WERI-Rb-1 (cell line): ENCODE measurements at regions not wholly inside any gene's neighbourhood (a gene's known extent, or its start where the extent isn't known, plus 50 kb on each side); places are given as distances from the start of the nearest gene placed in this dataset.

Experiments
- DNase-seq: peaks from one replicate; pipeline ENCODE4 v3.0.0-alpha.2; 2020
- H3K27ac ChIP-seq: fragments of 250-450 bp; sonication (Bioruptor Pico); 2 replicates; pipeline ENCODE4 v1.5.1; 2020; ENCODE audit warnings: mild to moderate bottlenecking, moderate library complexity
- H3K27me3 ChIP-seq: fragments of 250-450 bp; sonication (Bioruptor Pico); 2 replicates; pipeline ENCODE4 v1.5.1; 2021; ENCODE audit warnings: mild to moderate bottlenecking, low read depth, moderate library complexity; ENCODE audit not compliant: insufficient read depth, severe bottlenecking
- H3K36me3 ChIP-seq: fragments of 250-450 bp; sonication (Bioruptor Pico); 2 replicates; pipeline ENCODE4 v1.5.1; 2020; ENCODE audit warnings: mild to moderate bottlenecking, moderate library complexity
- H3K4me3 ChIP-seq: 2 replicates; pipeline ENCODE4 v1.5.1; 2011; ENCODE audit warnings: low read depth, mild to moderate bottlenecking, control low read depth, low read length
- H3K9me3 ChIP-seq: fragments of 250-450 bp; sonication (Bioruptor Pico); 2 replicates; pipeline ENCODE4 v1.5.1; 2021; ENCODE audit warnings: mild to moderate bottlenecking, moderate library complexity; ENCODE audit not compliant: severe bottlenecking
- TF ChIP-seq, protein P1 (sequence below): IDR thresholded peaks from 2 replicates; pipeline ENCODE4 v1.5.1; 2011; ENCODE audit warnings: low read depth, mild to moderate bottlenecking, control low read depth, inconsistent platforms, low read length

DNA sequence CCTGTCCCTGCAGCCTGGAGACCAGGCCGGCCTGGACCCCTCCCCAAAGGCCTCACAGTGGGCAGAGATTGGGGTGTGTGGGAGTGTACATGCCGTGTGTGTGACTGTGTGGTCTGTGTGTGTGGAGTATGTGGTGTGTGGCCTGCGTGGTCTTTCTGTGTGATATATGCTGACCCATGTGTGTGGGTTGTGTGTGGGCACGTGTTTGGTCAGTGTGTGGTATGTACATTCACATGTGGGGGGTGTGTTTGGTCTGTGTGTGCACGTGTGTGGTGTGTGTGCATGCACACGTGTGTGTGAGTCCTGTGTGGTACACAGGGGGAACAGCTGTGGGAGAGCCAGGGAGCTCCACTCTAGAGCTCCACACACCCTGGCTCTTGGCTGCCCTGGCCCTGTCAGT is 1185.1 kb downstream of the BRD1 start:
- Histone ChIP-seq H3K9me3 (no peaks in the 10 kb centered on the region), H3K4me3 (no peak overlapping the region), H3K27me3 (no peaks in the 10 kb centered on the region), H3K36me3 (no peaks in the 10 kb centered on the region), H3K27ac (no peak overlapping the region)
- DNase-seq, result no peak
- TF ChIP-seq, protein P1, sequence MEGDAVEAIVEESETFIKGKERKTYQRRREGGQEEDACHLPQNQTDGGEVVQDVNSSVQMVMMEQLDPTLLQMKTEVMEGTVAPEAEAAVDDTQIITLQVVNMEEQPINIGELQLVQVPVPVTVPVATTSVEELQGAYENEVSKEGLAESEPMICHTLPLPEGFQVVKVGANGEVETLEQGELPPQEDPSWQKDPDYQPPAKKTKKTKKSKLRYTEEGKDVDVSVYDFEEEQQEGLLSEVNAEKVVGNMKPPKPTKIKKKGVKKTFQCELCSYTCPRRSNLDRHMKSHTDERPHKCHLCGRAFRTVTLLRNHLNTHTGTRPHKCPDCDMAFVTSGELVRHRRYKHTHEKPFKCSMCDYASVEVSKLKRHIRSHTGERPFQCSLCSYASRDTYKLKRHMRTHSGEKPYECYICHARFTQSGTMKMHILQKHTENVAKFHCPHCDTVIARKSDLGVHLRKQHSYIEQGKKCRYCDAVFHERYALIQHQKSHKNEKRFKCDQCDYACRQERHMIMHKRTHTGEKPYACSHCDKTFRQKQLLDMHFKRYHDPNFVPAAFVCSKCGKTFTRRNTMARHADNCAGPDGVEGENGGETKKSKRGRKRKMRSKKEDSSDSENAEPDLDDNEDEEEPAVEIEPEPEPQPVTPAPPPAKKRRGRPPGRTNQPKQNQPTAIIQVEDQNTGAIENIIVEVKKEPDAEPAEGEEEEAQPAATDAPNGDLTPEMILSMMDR, result no peak

GRCh38 chr22:48641906-48642475 is 1185.7 kb downstream of the BRD1 start:
- no peak for DNase-seq
- no peaks in the 10 kb centered on the region for H3K36me3 ChIP-seq
- no peaks in the 10 kb centered on the region for H3K27me3 ChIP-seq
- H3K27ac ChIP-seq, result no peak overlapping the region
- H3K9me3 ChIP-seq, result no peaks in the 10 kb centered on the region
- TF ChIP-seq, protein P1, result no peak
- no peak overlapping the region for H3K4me3 ChIP-seq

GRCh38 chr22:48640890-48641841 is 1186.5 kb downstream of the BRD1 start:
- H3K9me3 ChIP-seq, result no peaks in the 10 kb centered on the region
- H3K27me3 ChIP-seq, result no peaks in the 10 kb centered on the region
- TF ChIP-seq, protein P1, result no peak
- H3K4me3 ChIP-seq, result no peak overlapping the region
- H3K36me3 ChIP-seq, result no peaks in the 10 kb centered on the region
- no peak for DNase-seq
- H3K27ac ChIP-seq, result no peak overlapping the region

DNA sequence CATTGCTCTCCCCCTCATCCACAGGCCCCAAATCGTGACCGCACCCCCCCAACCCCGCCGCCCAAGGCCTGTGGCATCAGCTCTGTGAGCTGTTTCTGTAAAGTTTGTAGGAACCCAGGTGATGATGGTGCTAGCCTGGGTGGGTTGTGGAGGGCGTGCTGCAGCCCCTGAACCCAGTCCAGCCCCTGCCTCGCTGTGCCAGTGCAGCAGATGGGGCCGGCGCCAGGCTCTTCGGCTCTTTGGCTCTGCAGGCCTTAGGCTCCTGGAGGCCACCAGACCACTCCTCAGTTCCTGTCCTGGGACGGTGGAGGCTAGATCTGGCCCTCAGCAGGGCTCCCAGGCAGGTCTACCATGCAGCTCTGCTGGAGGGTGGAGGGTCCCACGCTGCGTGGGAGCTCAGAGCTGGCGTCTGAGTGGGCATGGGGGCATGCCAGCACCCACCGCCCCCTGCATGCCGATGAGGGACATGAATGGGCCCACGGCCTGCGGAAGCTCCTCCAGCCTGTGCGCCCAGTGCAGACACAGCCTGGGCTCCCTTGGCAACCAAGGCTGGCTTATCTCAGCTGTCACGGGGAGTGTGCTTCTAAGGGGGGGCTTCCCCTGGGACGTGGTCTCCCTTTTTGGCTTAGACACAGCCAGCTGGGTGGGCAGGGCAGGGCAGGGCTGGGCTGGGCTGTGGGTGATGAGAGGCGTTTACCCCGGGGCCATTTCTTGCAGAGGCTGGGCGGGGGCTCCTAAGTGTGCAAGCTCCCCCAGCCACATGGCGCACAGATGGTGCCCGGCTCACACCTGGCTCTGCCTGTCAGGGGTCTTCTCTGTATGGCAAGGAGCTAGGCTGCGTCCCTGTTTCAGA is 1187.6 kb downstream of the BRD1 start:
- H3K4me3 ChIP-seq, result no peak overlapping the region
- no peak overlapping the region for H3K27ac ChIP-seq
- TF ChIP-seq, protein P1, result no peak
- H3K36me3 ChIP-seq, result no peaks in the 10 kb centered on the region
- no peaks in the 10 kb centered on the region for H3K9me3 ChIP-seq
- H3K27me3 ChIP-seq, result no peaks in the 10 kb centered on the region
- no peak for DNase-seq

DNA sequence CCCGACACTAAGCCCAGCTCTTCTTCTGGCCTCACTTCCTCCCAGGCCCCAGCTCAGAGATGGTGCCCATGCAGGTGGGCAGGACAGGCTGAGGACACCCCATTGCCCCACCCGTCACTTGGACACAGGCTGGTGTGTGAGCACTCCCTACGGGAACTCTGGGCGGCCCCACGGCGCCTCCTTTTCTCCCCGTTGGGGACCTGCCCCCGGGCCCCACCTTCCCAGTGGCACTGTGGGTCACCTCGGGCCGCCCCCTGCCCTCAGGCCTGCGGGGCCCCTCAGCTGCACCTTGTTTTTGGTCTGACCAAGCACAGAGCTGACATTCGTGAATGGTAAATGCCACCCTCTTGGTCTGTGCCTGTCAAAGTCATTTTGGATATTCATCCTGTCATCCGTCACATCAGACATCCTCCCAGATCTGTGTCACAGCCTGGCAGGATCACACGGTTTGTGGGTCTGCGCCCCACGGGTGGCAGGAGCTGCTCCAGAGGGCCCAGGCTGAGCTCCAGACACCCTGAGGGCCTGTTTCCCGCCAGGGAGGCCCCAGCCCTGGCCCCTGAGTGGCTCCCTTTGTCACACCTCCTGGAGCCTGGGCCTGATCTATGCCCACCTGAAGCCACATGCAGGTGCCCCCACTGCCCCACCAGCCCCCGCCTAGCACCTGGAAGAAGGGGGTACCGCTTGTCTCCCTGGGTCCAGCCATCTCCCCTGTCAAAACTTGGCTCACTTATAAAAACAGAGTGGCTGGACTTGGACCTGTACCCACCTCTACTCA is 1188.5 kb downstream of the BRD1 start:
- DNase-seq, result no peak
- TF ChIP-seq, protein P1, result no peak

More for the DNA sequence above, 1188.5 kb downstream of the BRD1 start:
- no peaks in the 10 kb centered on the region for H3K27me3 ChIP-seq
- no peak overlapping the region for H3K27ac ChIP-seq
- H3K36me3 ChIP-seq, result no peaks in the 10 kb centered on the region
- no peak overlapping the region for H3K4me3 ChIP-seq
- H3K9me3 ChIP-seq, result no peaks in the 10 kb centered on the region
